ENCODE measurements at regions not wholly inside any gene's neighbourhood (a gene's known extent, or its start where the extent isn't known, plus 50 kb on each side); places are given as distances from the start of the nearest gene placed in this dataset.

DNA sequence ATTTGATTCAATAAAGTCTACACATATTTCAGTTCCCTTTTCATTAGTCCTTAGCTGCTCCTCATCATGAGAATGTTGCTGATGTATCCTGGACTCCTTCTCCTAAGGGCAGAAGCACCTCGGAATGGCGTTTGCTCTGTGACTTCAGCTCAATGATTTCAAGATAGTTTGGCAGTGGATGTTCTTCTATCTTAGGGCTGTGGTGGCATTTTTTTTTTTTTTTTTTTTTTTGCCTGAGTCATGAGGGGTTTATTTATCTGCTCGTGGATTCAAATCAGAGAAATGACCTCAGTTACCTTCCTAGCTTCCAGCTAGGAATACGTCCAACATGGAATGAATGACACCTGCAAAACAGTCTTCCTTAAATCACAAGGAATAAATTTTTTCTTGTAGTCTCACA is 220.0 kb upstream of the ZBED5 start:
- Histone ChIP-seq H3K9ac (replicated peaks in 1 of 4; ENCODE audit: extremely low read depth in 1 of 4, low read depth in 3 of 4, low read length in 3 of 4) (no peak overlapping the region), H4K91ac (replicated peaks; ENCODE audit: insufficient read length, low read length) (no peak overlapping the region), H3K4me3 (ENCODE audit: extremely low read depth in 1 of 4, insufficient read depth in 2 of 4, low read depth in 3 of 4, low read length in 4 of 4) (no peak overlapping the region), H4K20me1 (replicated peaks in 1 of 2; ENCODE audit: control insufficient read depth in 1 of 2, insufficient read depth in 2 of 2, low read length in 2 of 2) (no peaks in the 10 kb centered on the region), H3K4me1 (replicated peaks in 1 of 4; ENCODE audit: control insufficient read depth in 3 of 4, insufficient read depth in 4 of 4, low read length in 3 of 4) (peaks cover 0 to 12% (median 8%) of the 10 kb centered on the region in 4 experiments; a peak in 6 of 7 replicates), H3K27me3 (replicated peaks in 1 of 4; ENCODE audit: control insufficient read depth in 3 of 4, extremely low read depth in 1 of 4, insufficient read depth in 3 of 4, low read length in 3 of 4) (no peaks in the 10 kb centered on the region; a peak in 1 of 7 replicates), H3K79me2 (ENCODE audit: control insufficient read depth in 1 of 2, insufficient read depth in 2 of 2, low read length in 2 of 2) (no peaks in the 10 kb centered on the region), H3K36me3 (ENCODE audit: control insufficient read depth in 2 of 4, insufficient read depth in 4 of 4, low read length in 3 of 4) (no peaks in the 10 kb centered on the region), H3K4me2 (ENCODE audit: insufficient read depth in 1 of 2, low read depth in 2 of 2, low read length in 2 of 2) (no peak overlapping the region), H3K9me3 (ENCODE audit: insufficient read depth in 2 of 2, low read depth in 1 of 2, low read length in 1 of 2) (no peaks in the 10 kb centered on the region), H4K8ac (ENCODE audit: extremely low read depth, insufficient read depth, low read length) (no peak overlapping the region), H3K79me1 (ENCODE audit: low read depth, low read length) (no peaks in the 10 kb centered on the region), H2BK12ac (ENCODE audit: low read depth, low read length) (no peak overlapping the region), H3K27ac (ENCODE audit: low read depth, low read length) (no peak overlapping the region), H3K18ac (ENCODE audit: extremely low read depth, low read length) (no peak overlapping the region), H4K5ac (ENCODE audit: insufficient read length, low read depth, low read length) (no peak overlapping the region), H2BK120ac (replicated peaks; ENCODE audit: low read depth, low read length) (no peak overlapping the region), H3K4ac (replicated peaks; ENCODE audit: insufficient read length, low read depth, low read length) (no peak overlapping the region), H2AFZ (ENCODE audit: low read length) (no peak overlapping the region), H3K56ac (replicated peaks; ENCODE audit: insufficient read length, low read depth, low read length) (no peak overlapping the region), H3K23ac (ENCODE audit: insufficient read length) (no peak overlapping the region), H3K14ac (ENCODE audit: insufficient read length) (no peak overlapping the region), H2BK20ac (ENCODE audit: low read length) (no peak overlapping the region), H2BK5ac (ENCODE audit: low read depth, low read length) (no peak overlapping the region), H3K23me2 (ENCODE audit: low read depth, low read length) (no peaks in the 10 kb centered on the region), H2AK5ac (ENCODE audit: low read depth, low read length) (no peak overlapping the region), H2BK15ac (ENCODE audit: low read length) (peak overlapping the region; percentile 20; the same call in 1 of the 2 replicates)
- no peak for TF ChIP-seq CEBPB (IDR thresholded peaks at IDR 0.05; ENCODE audit: low read depth, low read length)
- TF ChIP-seq CTBP2 (IDR thresholded peaks at IDR 0.05; ENCODE audit: borderline replicate concordance, insufficient read depth, insufficient read length, low read length): no peak
- TF ChIP-seq, protein P1, sequence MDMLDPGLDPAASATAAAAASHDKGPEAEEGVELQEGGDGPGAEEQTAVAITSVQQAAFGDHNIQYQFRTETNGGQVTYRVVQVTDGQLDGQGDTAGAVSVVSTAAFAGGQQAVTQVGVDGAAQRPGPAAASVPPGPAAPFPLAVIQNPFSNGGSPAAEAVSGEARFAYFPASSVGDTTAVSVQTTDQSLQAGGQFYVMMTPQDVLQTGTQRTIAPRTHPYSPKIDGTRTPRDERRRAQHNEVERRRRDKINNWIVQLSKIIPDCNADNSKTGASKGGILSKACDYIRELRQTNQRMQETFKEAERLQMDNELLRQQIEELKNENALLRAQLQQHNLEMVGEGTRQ (IDR thresholded peaks at IDR 0.05; ENCODE audit: low read length): no peak
- no peak for TF ChIP-seq TAF1 (IDR thresholded peaks at IDR 0.05; ENCODE audit: low read depth, low read length)
- DNase-seq (ENCODE audit: low read depth in 1 of 2, low spot score in 2 of 2) (no peak), FAIRE-seq (no peak)
- ChIA-PET CTCF (ENCODE audit: partially characterized antibody) (interaction anchor here (0.7 to 5.9 kb wide), 13 partner anchors 8 to 710 kb away, joined by 3 to 60 read pairs (median 4); no protein-coding TSS in a partner anchor), POLR2A (ENCODE audit: partially characterized antibody) (interaction anchor here (0.6 to 1.8 kb wide), 3 partner anchors 8 to 50 kb away, joined by 4 read pairs; no protein-coding TSS in a partner anchor)
- 80% methylated on average over 4 of the region's 4 CpGs; no CpG with 5 or more reads in 1 of the 2 experiments for WGBS, 2 experiments (ENCODE audit: extremely low coverage in 1 of 2, insufficient coverage in 1 of 2, insufficient read length in 1 of 2, insufficient replicate concordance in 2 of 2, low coverage in 1 of 2, low lambda C conversion rate in 2 of 2, missing lambda C conversion rate in 1 of 2)

Measured in H1 (cell line).